ENCODE measurements at regions not wholly inside any gene's neighbourhood (a gene's known extent, or its start where the extent isn't known, plus 50 kb on each side); places are given as distances from the start of the nearest gene placed in this dataset.
"Not testable (repeated sequence)": the region's sequence is repeated elsewhere in the genome, so short reads cannot be mapped to it uniquely, and the experiment has no call there.

DNA sequence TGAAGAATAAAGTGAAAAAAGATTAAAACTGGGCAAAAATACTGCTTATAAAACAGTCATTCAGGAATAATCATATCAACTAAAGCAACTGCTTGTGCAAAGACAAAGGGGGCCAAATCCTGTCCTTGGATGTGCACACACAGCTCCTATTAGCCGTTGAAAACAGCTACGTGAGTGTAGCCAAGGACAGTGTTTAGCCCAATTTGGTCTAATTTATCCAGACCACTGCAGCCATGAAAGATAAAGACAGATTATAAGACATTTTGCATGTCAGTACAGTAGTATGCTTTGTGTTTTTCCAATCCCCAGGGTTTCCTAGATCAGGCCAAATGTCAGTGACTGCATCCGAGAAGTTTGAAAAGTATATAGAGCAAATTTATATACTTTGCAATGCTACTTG is 146.3 kb upstream of the PKN2 start:
- DNase-seq (ENCODE audit: low spot score) = no peak

DNA sequence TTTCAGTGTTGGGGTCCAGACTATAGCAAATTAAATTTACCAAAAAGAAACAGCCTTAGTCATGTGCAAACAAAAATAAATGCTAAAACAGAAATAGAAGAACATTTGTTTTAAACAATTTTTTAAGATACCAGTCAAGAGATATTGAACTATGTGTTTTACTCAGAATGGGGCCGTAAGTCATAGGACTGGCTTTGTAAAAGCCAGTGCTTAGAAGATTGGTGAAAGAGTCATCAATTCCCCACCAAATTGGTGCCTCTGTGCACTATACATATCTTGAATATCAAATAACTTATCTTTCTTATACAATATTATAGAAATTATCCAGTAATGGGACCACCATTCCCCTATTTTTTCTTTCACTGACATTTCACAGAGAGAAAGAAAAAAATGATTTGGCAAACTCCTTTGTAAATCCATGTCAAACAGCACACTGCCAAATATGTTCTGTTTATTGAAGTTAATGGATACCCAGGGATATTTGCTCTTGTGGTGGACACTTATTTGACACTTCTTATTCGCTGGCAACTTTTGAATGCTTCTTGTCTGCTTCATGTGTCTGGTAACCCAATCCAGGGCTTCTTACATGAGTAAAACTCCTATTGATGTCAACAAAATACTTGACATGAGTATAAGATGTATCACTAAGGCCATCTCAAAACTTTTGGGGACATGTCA is 145.7 kb upstream of the PKN2 start:
- DNase-seq (ENCODE audit: low spot score) = no peak

GRCh38 chr1:88540255-88540654 is 143.8 kb upstream of the PKN2 start:
- no peak for DNase-seq (ENCODE audit: low spot score)

DNA sequence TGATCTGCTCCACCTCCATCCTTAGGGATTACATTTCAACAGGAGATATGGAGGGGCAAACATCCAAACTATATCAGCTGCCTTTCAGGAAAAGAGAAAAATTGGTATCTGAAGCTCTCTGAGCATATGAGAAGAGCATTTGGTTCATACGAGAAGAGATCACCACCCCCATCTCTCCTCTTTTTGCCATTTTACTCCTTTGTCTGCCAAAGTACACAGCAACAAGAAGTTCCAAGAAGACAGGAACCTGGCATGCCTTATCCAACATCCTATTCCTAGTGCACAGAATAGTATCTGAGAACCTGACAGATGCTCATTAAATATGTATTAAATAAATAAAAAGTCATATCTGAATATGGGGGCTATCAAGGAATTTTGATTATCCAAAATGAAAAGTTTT is 142.5 kb upstream of the PKN2 start:
- no peak for DNase-seq (ENCODE audit: low spot score)

- no peak for DNase-seq (ENCODE audit: low spot score)
Measured at GRCh38 chr1:88544195-88544594, 139.9 kb upstream of the PKN2 start.

GRCh38 chr1:88549536-88549935 is 134.5 kb upstream of the PKN2 start:
- DNase-seq (ENCODE audit: low spot score) = no peak

DNA sequence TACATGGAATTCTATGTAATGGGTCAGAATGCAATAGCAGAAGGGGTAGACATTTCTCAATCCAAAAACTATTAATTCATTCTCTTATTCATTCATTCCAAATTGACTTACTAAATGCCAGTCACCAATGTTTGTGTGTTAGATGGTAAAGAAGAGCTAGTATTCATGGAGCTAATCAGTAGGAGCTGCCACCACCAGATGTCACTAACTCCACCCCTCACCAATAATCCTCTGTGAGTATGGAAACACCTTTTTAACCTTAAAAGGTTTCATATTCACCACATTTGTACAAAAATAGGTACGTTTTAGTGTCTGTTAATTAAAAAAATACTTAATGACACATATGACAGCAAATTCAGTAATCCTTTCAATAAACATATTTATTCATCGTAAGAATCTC is 131.8 kb upstream of the PKN2 start:
- DNase-seq (ENCODE audit: low spot score) = no peak

- no peak for DNase-seq (ENCODE audit: low spot score)
Measured at GRCh38 chr1:88557014-88557413, 127.1 kb upstream of the PKN2 start.

GRCh38 chr1:88560621-88561020 is 123.5 kb upstream of the PKN2 start:
- no peak for DNase-seq (ENCODE audit: low spot score)

DNA sequence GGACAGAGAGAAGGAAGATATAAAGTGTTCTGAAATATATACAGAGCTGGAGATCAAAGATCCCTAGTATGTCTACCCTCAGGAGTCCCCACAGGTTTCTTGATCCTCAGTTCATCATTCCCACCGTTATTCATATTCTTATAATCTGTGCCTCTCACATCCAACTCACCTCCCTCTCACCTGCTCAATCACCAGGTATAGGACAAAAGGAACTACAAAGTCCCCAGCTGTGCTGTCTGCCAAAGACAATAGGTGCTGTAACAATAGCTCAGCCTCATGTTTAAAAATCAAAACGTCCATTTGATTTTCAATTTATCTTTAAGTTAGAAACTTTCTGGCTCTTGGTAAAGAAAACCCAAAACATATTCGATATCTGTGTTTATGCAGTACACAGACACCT is 121.1 kb upstream of the PKN2 start:
- DNase-seq (ENCODE audit: low spot score) = no peak

GRCh38 chr1:88566615-88567387 is 117.3 kb upstream of the PKN2 start:
- no peak for DNase-seq (ENCODE audit: low spot score)

DNA sequence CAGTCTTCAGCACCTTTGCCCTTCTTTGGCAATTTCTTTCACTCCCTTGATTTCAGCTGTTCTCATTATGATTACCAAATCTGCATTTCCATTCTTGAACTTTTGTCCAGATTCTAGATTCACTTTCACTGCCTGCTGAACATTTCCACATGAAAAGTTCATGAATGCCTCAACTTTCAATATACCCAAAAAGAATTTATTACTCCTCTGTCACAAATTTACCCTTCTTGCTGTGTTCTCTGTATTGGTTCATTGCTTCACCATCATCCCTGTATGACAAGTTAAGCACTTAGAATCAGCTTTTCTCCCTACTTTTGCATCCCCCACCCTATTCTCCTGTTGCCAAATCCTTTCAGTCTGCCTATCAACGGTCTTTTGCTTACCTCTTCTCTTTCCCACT is 112.6 kb upstream of the PKN2 start:
- no peak for DNase-seq (ENCODE audit: low spot score)

DNA sequence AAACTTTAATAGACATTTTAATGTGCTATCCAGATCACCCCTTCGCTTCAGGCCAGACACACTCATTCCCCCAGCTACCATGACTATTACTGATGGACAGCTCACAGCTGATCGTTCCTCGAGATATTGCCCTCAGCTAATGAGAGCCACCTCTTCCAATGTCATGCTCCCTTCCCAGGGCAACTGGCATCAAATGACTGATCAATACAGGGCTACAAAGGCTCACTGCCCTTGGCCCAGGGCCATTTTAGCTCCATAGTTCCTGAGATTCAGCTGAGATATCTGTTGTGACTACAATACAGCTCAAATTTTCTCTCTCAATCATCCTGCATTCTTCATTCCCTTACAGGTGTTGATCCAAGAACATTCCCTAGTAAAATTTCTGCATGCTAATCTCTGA is 104.5 kb upstream of the PKN2 start:
- peak; percentile 39 for DNase-seq (ENCODE audit: low spot score)

- DNase-seq (ENCODE audit: low spot score) = no peak
Measured at GRCh38 chr1:88581703-88582102, 102.4 kb upstream of the PKN2 start.

DNA sequence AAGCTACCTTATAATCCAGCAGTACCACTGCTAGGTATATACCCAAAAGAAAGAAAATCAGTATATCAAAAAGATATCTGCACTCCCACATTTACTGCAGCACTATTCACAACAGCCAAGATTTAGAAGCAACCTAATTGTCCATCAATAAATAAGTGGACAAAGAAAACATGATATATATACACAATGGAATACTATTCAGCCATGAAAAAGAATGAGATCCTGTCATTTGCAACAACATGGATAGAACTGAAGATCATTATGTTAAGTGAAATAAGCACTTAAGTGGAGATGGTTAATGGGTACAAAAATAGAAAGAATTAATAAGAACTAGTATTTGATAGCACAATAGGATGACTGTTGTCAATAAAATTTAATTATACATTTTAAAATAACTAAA is 90.7 kb upstream of the PKN2 start:
- no peak for DNase-seq (ENCODE audit: low spot score)

DNA sequence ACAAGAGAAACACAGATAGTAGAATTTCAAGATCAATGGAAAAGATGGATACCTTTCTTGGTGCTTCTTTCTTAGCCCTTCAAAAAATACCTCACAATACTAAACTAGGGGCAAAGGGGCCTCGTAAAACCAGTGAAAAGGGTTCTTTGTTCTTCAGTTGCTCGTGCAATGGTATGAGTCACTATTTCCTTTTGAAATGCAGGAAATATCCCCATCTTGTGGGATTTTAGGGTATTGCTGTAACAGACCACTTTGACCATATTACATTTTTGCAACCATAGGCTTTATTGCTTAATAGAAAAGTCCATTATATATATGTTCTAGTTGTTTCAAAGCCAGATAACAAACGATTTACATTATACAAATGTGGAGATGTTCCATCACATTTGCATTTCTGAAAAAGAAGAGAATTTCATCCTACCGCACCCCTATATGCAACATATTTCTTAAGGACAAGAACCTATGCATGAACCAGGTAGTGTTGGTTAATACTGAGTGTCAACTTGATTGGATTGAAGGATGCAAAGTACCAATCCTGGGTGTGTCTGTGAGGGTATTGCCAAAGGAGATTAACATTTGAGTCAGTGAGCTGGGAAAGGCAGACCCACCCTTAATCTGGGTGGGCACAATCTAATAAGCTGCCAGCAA is 88.6 kb upstream of the PKN2 start:
- DNase-seq (ENCODE audit: low spot score) = no peak

- not testable (repeated sequence) for DNase-seq (ENCODE audit: low spot score)
Measured at GRCh38 chr1:88597973-88598372, 86.1 kb upstream of the PKN2 start.

GRCh38 chr1:88608139-88608943 is 75.7 kb upstream of the PKN2 start:
- DNase-seq (ENCODE audit: low spot score) = no peak

DNA sequence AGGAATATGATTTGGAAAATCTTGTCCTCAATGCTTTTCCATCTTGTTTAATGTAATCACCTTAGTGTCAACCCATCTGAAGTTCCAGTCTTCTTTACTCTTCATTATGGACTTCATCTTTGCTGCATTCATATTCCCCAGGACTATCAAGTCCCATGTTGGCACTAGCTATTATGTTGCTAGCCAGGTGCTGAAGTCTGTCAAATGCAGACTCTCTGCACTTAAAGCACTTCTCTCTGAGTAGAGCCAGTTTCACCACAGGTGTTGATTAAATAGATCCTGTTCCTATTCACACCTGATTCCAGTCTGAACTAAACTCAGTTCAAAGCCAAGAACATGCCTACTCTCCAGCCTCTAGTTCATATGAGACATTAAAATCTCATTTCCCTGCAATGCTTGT is 75.0 kb upstream of the PKN2 start:
- DNase-seq (ENCODE audit: low spot score) = no peak

DNA sequence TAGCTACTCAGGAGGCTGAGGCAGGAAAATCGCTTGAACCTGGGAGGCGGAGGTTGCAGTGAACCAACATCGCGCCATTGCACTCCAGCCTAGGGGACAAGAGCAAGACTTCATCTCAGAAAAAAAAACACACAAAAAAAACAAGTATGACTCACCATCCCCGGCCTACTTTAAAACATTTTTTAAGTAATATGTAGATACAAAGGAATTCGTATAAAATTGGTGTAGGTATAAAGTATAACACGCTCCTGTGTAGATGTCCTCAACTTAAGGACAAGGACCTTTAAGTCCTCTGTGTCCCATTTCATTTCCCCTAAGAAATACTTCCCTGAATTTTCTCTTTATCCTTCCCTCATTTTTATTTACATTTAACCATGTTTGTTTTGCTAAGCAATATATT is 73.4 kb upstream of the PKN2 start:
- no peak for DNase-seq (ENCODE audit: low spot score)

DNA sequence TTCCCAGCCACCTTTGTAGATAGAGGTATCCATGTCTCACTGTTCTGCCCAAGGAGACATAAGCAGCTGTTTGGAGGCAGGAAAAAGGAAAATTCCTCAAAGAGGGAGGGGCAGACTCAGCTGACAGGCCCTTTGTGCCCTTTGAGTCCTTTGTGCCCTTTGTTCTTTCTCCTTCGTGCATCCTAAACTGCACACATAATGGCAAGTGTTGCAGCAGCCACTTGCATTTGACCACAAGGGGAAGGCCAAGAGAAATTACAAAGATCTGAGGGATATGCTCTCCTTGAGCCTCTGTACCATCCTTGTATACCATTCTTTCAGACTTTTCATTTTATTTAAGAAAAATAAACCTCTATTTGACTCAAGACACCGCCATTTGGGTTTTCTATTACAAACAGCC is 71.8 kb upstream of the PKN2 start:
- no peak for DNase-seq (ENCODE audit: low spot score)

- no peak for DNase-seq (ENCODE audit: low spot score)
Measured at GRCh38 chr1:88612773-88613172, 71.3 kb upstream of the PKN2 start.

Measured in mucosa of gallbladder (tissue), 1 donor.